GM12865 (cell line): ENCODE measurements at regions not wholly inside any gene's neighbourhood (a gene's known extent, or its start where the extent isn't known, plus 50 kb on each side); places are given as distances from the start of the nearest gene placed in this dataset.
"Not testable (repeated sequence)": the region's sequence is repeated elsewhere in the genome, so short reads cannot be mapped to it uniquely, and the experiment has no call there.

Experiments used
- DNase-seq: peaks from one replicate; pipeline ENCODE4 v3.0.0; 2010; ENCODE audit warnings: low read depth
- H3K4me3 ChIP-seq: 2 replicates; pipeline ENCODE4 v1.5.1; 2011; ENCODE audit warnings: mild to moderate bottlenecking, low read depth, low read length, control low read depth
- CTCF ChIP-seq: IDR thresholded peaks from 2 replicates; pipeline ENCODE4 v1.5.1; 2011; ENCODE audit warnings: low read length, control low read depth, low read depth, inconsistent platforms; ENCODE audit not compliant: insufficient read depth; ENCODE audit errors: missing control alignments

GRCh38 chr11:104781719-104782376, 116.4 kb downstream of the CASP12 start:
- DNase-seq: no peak
- TF ChIP-seq CTCF: no peak
- no peak overlapping the region for H3K4me3 ChIP-seq

DNA sequence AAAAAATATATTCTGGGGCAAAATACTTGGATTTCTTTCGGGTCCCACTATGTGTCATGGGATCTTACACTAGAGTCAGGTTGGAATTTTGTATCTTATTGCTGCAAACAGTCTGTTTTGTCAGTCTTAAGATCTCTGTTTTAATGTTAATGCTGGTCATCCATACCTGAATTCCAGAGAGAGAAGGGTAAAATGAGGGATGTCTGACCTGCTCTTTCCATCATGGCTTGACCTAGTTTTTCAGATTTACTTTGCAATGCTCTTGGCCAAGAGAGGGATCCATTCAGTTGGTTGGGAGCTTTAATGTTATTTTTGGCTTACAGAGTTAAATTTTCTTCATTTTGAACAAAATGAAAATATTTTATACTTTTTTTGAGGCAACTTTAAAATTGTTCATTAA, 117.2 kb downstream of the CASP12 start:
- no peak overlapping the region for H3K4me3 ChIP-seq
- no peak for DNase-seq
- TF ChIP-seq CTCF: no peak

- TF ChIP-seq CTCF: no peak
Measured at GRCh38 chr11:104776501-104777170, 121.6 kb downstream of the CASP12 start.

GRCh38 chr11:104774578-104774977, 123.7 kb downstream of the CASP12 start:
- TF ChIP-seq CTCF: no peak
- DNase-seq: no peak

More at GRCh38 chr11:104776501-104777170, 121.6 kb downstream of the CASP12 start:
- DNase-seq: no peak
- no peak overlapping the region for H3K4me3 ChIP-seq

GRCh38 chr11:104772806-104773241, 125.4 kb downstream of the CASP12 start:
- no peak overlapping the region for H3K4me3 ChIP-seq
- no peak for DNase-seq
- TF ChIP-seq CTCF: no peak

More at GRCh38 chr11:104774578-104774977, 123.7 kb downstream of the CASP12 start:
- no peak overlapping the region for H3K4me3 ChIP-seq

DNA sequence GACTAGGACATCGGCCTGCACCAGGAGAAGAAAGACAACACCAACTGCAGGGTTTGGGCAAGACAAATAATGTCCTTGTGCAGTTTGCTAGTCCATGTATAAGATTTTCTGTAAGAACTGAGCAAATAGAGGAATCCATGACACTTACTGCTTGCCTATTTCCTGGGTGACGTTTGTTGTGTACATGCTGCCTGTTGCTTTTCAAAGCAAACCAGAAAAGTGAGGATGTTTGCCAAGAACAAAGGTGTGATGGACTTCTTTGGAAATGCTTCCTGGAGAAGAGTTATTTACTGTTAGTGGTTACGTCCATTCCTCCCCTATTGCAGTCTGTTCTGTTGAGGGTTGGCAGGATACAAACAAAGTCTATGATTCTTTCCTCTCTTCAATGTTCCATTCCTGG, 126.5 kb downstream of the CASP12 start:
- TF ChIP-seq CTCF: no peak
- no peak overlapping the region for H3K4me3 ChIP-seq

DNA sequence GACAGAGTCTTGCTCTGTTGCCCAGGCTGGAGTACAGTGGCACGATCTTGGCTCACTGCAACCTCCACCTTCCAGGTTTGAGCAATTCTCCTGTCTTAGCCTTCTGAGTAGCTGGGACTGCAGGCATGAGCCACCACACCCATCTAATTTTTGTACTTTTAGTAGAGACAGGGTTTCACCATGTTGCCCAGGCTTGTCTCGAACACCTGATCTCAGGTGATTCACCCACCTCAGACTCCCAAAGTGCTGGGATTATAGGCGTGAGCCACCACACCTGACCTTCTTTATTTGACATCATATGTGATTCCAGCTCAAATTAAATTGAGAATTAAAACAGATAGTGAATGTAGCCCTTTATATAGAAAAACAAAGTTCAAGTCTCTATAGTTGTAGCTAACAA, 127.2 kb downstream of the CASP12 start:
- H3K4me3 ChIP-seq: not testable (repeated sequence)

More for the DNA sequence above, 126.5 kb downstream of the CASP12 start:
- no peak for DNase-seq

More for the DNA sequence above, 127.2 kb downstream of the CASP12 start:
- DNase-seq: not testable (repeated sequence)
